ENCODE measurements at regions not wholly inside any gene's neighbourhood (a gene's known extent, or its start where the extent isn't known, plus 50 kb on each side); places are given as distances from the start of the nearest gene placed in this dataset.

DNA sequence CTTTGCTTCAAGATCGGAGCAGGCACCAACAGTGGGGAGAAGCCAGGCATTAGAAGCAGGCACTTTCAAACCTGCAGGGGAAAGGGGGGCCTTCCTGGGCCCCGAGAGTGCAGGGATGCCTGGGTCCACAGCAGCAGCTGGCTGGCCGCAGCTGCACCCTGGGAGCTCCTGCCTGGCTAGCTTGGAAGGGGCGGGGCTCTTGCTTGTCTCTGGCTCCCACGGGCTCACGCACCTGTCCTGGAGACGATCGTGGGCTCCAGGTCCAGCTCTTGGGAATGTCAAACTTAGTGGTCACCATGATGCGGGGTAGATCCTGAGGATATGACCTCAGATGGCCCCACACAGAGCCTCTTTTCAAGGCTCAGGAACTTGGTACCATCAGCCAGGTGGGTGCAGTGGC lies 1673.2 kb downstream of the LRRC4C start:
- TF ChIP-seq, protein P1, sequence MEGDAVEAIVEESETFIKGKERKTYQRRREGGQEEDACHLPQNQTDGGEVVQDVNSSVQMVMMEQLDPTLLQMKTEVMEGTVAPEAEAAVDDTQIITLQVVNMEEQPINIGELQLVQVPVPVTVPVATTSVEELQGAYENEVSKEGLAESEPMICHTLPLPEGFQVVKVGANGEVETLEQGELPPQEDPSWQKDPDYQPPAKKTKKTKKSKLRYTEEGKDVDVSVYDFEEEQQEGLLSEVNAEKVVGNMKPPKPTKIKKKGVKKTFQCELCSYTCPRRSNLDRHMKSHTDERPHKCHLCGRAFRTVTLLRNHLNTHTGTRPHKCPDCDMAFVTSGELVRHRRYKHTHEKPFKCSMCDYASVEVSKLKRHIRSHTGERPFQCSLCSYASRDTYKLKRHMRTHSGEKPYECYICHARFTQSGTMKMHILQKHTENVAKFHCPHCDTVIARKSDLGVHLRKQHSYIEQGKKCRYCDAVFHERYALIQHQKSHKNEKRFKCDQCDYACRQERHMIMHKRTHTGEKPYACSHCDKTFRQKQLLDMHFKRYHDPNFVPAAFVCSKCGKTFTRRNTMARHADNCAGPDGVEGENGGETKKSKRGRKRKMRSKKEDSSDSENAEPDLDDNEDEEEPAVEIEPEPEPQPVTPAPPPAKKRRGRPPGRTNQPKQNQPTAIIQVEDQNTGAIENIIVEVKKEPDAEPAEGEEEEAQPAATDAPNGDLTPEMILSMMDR (IDR thresholded peaks at IDR 0.05; ENCODE audit: low read depth, low read length) = no peak
- ChIA-PET CTCF (no interaction called here), POLR2A (no interaction called here)
- Histone ChIP-seq H3K9me3 (ENCODE audit: control insufficient read depth, insufficient read depth, low read length) (peaks cover 27% of the 10 kb centered on the region), H3K4me3 (ENCODE audit: low read depth, low read length) (no peak overlapping the region), H3K27me3 (ENCODE audit: control insufficient read depth, insufficient read depth, low read length) (no peaks in the 10 kb centered on the region), H3K27ac (ENCODE audit: low read depth, low read length) (no peak overlapping the region)
- no peak for DNase-seq (ENCODE audit: low read depth, low spot score)

DNA sequence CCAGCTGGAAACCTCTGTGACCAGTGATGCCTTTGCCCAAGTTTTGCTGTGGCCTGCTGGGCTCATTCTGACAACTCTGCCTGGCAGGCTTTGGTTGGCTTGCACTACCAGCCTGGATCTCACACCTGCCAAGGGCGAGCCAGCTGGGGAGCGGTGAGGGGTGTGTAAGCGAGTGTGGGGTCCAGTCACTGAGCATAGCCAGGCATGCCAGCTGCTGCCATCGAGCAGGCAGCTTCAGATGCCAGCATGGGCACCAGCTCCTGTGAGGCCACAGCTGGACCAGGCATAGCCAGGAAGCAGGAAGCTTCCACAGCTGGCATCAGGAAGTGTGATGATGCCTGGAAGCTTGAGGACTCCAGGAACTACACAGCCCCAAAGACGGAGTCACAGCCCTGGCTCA lies 1674.6 kb downstream of the LRRC4C start:
- DNase-seq (ENCODE audit: low read depth, low spot score) = no peak
- Histone ChIP-seq H3K27ac (ENCODE audit: low read depth, low read length) (no peak overlapping the region), H3K4me3 (ENCODE audit: low read depth, low read length) (no peak overlapping the region), H3K27me3 (ENCODE audit: control insufficient read depth, insufficient read depth, low read length) (no peaks in the 10 kb centered on the region), H3K9me3 (ENCODE audit: control insufficient read depth, insufficient read depth, low read length) (peaks cover 27% of the 10 kb centered on the region)
- POLR2A ChIA-PET = no interaction called here
- CTCF ChIA-PET = no interaction called here
- TF ChIP-seq, protein P1 (IDR thresholded peaks at IDR 0.05; ENCODE audit: low read depth, low read length) = no peak

DNA sequence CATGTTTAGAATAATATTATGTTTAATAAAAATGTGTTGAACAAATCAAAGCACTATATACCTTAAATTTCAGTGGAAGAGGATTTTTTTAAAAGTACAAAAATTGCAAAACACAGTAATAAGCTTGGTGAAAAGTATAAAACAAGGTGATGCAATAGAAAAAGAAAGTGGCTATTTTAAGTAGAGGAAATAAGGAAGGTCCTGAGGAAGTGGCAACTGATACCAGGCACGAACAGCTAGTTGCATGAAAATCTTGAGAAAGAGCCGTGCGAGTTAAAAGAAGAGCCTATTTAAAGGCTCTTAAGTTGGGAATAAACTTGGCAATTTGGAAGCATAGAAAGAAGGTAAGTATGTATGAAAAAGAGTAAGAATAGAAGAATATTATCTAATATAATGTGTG lies 1679.3 kb downstream of the LRRC4C start:
- CTCF ChIA-PET = no interaction called here
- H3K27me3 ChIP-seq (ENCODE audit: control insufficient read depth, insufficient read depth, low read length) = no peaks in the 10 kb centered on the region

DNA sequence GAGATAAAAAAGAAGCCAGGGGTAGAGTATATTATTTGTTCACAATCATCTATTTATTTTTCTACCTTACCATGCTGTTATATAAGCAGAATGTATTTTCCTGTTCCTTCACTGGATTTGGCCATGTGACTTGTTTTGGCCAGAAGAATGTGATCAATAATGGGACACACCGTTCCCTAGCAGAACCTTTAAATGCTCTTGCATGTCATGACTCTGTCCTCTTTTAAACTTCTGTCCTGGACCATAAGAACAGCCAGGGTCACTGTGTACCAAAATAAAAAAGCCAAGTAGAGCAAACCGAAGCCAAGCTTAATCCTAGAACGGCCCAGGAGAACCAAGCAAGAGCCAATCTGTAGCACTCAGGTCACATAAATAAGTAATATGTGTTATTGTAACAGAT lies 1682.4 kb downstream of the LRRC4C start:
- ChIA-PET POLR2A (no interaction called here), CTCF (no interaction called here)
- Histone ChIP-seq H3K27me3 (ENCODE audit: control insufficient read depth, insufficient read depth, low read length) (no peaks in the 10 kb centered on the region), H3K27ac (ENCODE audit: low read depth, low read length) (no peak overlapping the region), H3K9me3 (ENCODE audit: control insufficient read depth, insufficient read depth, low read length) (peaks cover 1% of the 10 kb centered on the region), H3K4me3 (ENCODE audit: low read depth, low read length) (no peak overlapping the region)
- DNase-seq (ENCODE audit: low read depth, low spot score) = no peak
- TF ChIP-seq, protein P1 (IDR thresholded peaks at IDR 0.05; ENCODE audit: low read depth, low read length) = no peak

More for the DNA sequence above, 1679.3 kb downstream of the LRRC4C start:
- POLR2A ChIA-PET = no interaction called here
- no peak for DNase-seq (ENCODE audit: low read depth, low spot score)
- TF ChIP-seq, protein P1 (IDR thresholded peaks at IDR 0.05; ENCODE audit: low read depth, low read length) = no peak
- no peak overlapping the region for H3K27ac ChIP-seq (ENCODE audit: low read depth, low read length)
- no peak overlapping the region for H3K4me3 ChIP-seq (ENCODE audit: low read depth, low read length)
- H3K9me3 ChIP-seq (ENCODE audit: control insufficient read depth, insufficient read depth, low read length) = peaks cover 5% of the 10 kb centered on the region

DNA sequence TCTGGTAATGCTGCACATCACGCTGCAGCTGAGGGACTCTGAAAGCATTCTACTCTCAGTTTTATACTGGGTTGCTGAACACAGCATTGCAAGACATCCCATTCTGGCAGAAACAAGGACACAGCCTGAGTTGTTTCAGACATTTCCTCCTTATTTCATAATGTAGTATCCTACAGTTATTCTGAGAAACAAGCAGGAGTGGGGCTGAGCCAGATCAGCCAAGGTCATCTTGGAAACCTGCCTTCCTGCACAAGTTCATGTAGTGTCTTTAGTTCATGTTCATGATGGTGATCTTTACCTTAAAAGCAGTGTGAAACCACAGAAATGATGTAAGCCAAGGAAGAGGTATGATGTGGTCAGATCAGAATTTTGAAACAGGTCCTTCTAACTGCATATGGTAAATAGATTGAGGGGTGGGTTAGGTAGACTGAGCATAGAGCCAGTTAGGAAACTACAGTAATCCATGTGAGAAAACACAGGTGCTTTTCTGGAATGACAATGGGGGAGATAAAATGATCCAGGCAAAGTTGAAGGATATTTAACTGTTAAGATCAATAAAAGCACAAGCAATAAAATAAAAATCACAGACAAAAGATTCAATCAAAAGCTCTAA lies 1686.8 kb downstream of the LRRC4C start:
- TF ChIP-seq, protein P1 (IDR thresholded peaks at IDR 0.05; ENCODE audit: low read depth, low read length) = no peak
- Histone ChIP-seq H3K4me3 (ENCODE audit: low read depth, low read length) (no peak overlapping the region), H3K9me3 (ENCODE audit: control insufficient read depth, insufficient read depth, low read length) (peaks cover 5% of the 10 kb centered on the region), H3K27me3 (ENCODE audit: control insufficient read depth, insufficient read depth, low read length) (no peaks in the 10 kb centered on the region), H3K27ac (ENCODE audit: low read depth, low read length) (no peak overlapping the region)
- ChIA-PET CTCF (no interaction called here), POLR2A (no interaction called here)
- no peak for DNase-seq (ENCODE audit: low read depth, low spot score)
